ENCODE measurements at regions not wholly inside any gene's neighbourhood (a gene's known extent, or its start where the extent isn't known, plus 50 kb on each side); places are given as distances from the start of the nearest gene placed in this dataset.

DNA sequence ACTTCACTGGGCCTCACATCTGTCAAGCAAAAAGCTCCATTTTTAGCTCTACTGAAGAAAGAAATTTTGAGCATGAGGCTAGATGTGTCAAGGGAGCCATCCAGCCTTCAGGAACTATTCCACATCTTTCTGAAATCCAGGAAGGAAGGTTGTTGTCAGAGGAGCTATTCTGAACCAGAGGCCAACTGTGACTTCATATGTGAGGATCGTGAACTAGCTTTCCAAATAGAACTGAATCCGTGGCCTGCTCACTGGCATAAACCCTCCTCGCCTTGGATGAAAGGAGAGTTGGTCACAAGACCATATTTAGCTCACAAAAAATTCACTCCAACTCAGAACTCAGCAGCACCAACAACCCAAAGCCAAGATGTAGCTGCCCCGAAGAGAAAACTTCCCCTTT is 195.8 kb downstream of the FOXO1 start:
- no peak overlapping the region for H3K4me3 Mint-ChIP-seq
- Histone ChIP-seq H3K36me3 (no peaks in the 10 kb centered on the region), H3K4me1 (no peaks in the 10 kb centered on the region), H3K9ac (no peak overlapping the region), H3K4me3 (no peak overlapping the region), H4K20me1 (ENCODE audit: low read depth) (no peaks in the 10 kb centered on the region), H2AFZ (replicated peaks) (no peak overlapping the region), H3K27me3 (no peaks in the 10 kb centered on the region), H3K27ac (no peak overlapping the region), H3K9me3 (ENCODE audit: low read depth) (no peaks in the 10 kb centered on the region), H3K4me2 (no peak overlapping the region), H3F3A (ENCODE audit: low read depth) (no peaks in the 10 kb centered on the region), H3K79me2 (ENCODE audit: low read depth) (no peaks in the 10 kb centered on the region)
- H3K36me3 Mint-ChIP-seq, result no peaks in the 10 kb centered on the region
- no peaks in the 10 kb centered on the region for H3K4me1 Mint-ChIP-seq
- no peak for TF ChIP-seq EZH2 (IDR thresholded peaks at IDR 0.05)
- H3K27me3 Mint-ChIP-seq (ENCODE audit: insufficient read depth, low read depth), result peaks cover 3% of the 10 kb centered on the region
- no peak overlapping the region for H3K27ac Mint-ChIP-seq
- peaks cover 11% of the 10 kb centered on the region for H3K9me3 Mint-ChIP-seq
- no peak for DNase-seq (ENCODE audit: low spot score)

DNA sequence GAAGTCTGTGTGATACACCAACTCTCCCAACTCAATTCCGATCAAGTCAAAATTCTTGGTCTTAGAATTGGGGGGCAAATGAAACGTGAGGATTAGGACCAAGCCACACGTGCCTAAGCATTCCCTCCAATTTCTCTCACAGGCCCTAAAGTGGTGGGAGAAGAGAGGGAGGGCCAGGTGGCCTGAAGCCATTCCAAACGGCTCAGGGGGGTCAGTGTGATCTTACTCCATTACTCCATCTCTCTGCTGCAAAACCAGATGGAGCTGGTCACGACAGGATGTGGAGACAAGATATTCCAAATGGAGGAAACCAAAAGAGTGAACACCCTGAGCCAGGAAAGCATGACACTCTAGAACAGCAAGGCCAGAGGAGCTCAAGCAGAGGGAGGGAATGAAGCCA is 195.4 kb downstream of the FOXO1 start:
- H3K9ac ChIP-seq, result no peak overlapping the region
- H3K36me3 Mint-ChIP-seq, result no peaks in the 10 kb centered on the region

DNA sequence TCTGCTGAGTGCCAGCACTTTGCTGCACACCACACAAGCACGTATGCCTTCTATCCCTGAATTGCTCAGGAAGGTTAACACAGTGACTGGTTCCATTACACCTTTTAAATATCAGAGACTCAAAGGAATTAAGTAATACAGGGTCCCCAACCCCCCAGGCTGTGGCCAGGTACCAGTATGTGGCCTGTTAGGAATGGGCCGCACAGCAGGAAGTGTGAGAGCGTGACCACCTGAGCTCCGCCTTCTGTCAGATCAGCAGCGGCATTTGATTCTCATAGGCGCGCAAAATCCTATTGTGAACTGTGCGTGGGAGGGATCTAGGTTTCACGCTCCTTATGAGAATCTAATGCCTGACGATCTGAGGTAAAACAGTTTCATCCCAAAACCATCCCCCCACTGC is 194.5 kb downstream of the FOXO1 start:
- Histone ChIP-seq H3F3A (ENCODE audit: low read depth) (no peaks in the 10 kb centered on the region), H3K9me3 (ENCODE audit: low read depth) (no peaks in the 10 kb centered on the region), H3K27me3 (no peaks in the 10 kb centered on the region), H3K27ac (no peak overlapping the region), H3K4me3 (no peak overlapping the region), H3K36me3 (no peaks in the 10 kb centered on the region), H3K9ac (no peak overlapping the region), H3K79me2 (ENCODE audit: low read depth) (no peaks in the 10 kb centered on the region), H2AFZ (replicated peaks) (no peak overlapping the region), H3K4me2 (no peak overlapping the region), H3K4me1 (no peaks in the 10 kb centered on the region), H4K20me1 (ENCODE audit: low read depth) (no peaks in the 10 kb centered on the region)
- Mint-ChIP-seq H3K36me3 (no peaks in the 10 kb centered on the region), H3K4me1 (no peaks in the 10 kb centered on the region), H3K27me3 (ENCODE audit: insufficient read depth, low read depth) (peaks cover 3% of the 10 kb centered on the region), H3K27ac (no peak overlapping the region), H3K4me3 (no peak overlapping the region), H3K9me3 (peaks cover 7% of the 10 kb centered on the region)
- no peak for DNase-seq (ENCODE audit: low spot score)
- TF ChIP-seq EZH2phosphoT487 (IDR thresholded peaks at IDR 0.05) (no peak), EZH2 (IDR thresholded peaks at IDR 0.05) (no peak)
- TF ChIP-seq, protein P1, sequence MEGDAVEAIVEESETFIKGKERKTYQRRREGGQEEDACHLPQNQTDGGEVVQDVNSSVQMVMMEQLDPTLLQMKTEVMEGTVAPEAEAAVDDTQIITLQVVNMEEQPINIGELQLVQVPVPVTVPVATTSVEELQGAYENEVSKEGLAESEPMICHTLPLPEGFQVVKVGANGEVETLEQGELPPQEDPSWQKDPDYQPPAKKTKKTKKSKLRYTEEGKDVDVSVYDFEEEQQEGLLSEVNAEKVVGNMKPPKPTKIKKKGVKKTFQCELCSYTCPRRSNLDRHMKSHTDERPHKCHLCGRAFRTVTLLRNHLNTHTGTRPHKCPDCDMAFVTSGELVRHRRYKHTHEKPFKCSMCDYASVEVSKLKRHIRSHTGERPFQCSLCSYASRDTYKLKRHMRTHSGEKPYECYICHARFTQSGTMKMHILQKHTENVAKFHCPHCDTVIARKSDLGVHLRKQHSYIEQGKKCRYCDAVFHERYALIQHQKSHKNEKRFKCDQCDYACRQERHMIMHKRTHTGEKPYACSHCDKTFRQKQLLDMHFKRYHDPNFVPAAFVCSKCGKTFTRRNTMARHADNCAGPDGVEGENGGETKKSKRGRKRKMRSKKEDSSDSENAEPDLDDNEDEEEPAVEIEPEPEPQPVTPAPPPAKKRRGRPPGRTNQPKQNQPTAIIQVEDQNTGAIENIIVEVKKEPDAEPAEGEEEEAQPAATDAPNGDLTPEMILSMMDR (IDR thresholded peaks at IDR 0.05), result no peak

More for the DNA sequence above, 195.4 kb downstream of the FOXO1 start:
- Histone ChIP-seq H3K79me2 (ENCODE audit: low read depth) (no peaks in the 10 kb centered on the region), H3K4me3 (no peak overlapping the region), H4K20me1 (ENCODE audit: low read depth) (no peaks in the 10 kb centered on the region), H3K4me1 (no peaks in the 10 kb centered on the region), H3K36me3 (no peaks in the 10 kb centered on the region), H3K27me3 (no peaks in the 10 kb centered on the region), H2AFZ (replicated peaks) (no peak overlapping the region), H3K27ac (no peak overlapping the region), H3K9me3 (ENCODE audit: low read depth) (no peaks in the 10 kb centered on the region), H3F3A (ENCODE audit: low read depth) (no peaks in the 10 kb centered on the region), H3K4me2 (no peak overlapping the region)
- TF ChIP-seq EZH2 (IDR thresholded peaks at IDR 0.05) (no peak), EZH2phosphoT487 (IDR thresholded peaks at IDR 0.05) (no peak)
- TF ChIP-seq, protein P1 (IDR thresholded peaks at IDR 0.05), result no peak
- H3K27ac Mint-ChIP-seq, result no peak overlapping the region
- no peak overlapping the region for H3K4me3 Mint-ChIP-seq
- no peak for DNase-seq (ENCODE audit: low spot score)
- H3K27me3 Mint-ChIP-seq (ENCODE audit: insufficient read depth, low read depth), result peaks cover 3% of the 10 kb centered on the region
- peaks cover 7% of the 10 kb centered on the region for H3K9me3 Mint-ChIP-seq
- H3K4me1 Mint-ChIP-seq, result no peaks in the 10 kb centered on the region

DNA sequence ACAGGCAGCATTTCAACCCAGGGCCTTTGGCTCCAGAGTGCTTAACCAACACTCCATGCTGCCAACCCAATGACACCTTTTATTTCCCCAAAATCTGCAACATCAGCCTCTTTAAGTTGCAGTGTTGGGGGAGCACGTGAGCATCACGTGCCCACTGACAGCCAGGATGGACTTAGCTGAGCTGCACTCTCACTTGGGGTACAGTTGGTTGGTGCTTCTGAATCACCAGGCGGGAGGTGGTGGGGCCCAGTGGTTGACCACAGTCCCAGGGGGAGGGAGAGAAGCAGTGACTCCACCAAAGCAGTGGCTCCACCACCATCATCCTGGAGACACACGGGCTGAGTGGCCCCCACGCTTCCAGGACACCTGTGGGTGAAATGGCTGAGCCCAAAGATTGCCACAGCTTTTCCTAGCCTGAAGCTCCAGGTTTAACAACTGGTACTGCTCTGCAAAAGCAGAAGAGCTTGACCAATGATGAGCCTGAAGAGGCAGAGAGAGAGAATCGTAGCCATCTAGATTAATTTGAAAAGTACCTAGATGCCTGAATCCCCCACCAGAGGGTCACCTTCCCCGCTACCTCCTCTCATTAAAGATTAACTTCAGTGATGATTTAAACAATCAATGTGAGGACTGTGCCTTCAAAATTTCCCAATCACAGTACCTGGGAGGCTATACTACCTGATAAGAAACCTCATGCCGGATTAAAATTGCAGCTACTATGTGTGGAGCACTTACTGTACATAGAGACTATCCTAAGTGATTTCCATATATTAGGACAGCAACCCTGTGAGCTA is 193.8 kb downstream of the FOXO1 start:
- Mint-ChIP-seq H3K4me1 (peaks cover 5% of the 10 kb centered on the region), H3K27me3 (ENCODE audit: insufficient read depth, low read depth) (peaks cover 5% of the 10 kb centered on the region), H3K36me3 (no peaks in the 10 kb centered on the region), H3K27ac (no peak overlapping the region), H3K4me3 (no peak overlapping the region), H3K9me3 (peaks cover 7% of the 10 kb centered on the region)
- no peak for DNase-seq (ENCODE audit: low spot score)
- Histone ChIP-seq H3K9me3 (ENCODE audit: low read depth) (no peaks in the 10 kb centered on the region), H3K79me2 (ENCODE audit: low read depth) (no peaks in the 10 kb centered on the region), H4K20me1 (ENCODE audit: low read depth) (no peaks in the 10 kb centered on the region), H2AFZ (replicated peaks) (no peak overlapping the region), H3F3A (ENCODE audit: low read depth) (no peaks in the 10 kb centered on the region), H3K4me1 (peaks cover under 1% of the 10 kb centered on the region), H3K9ac (no peak overlapping the region), H3K36me3 (no peaks in the 10 kb centered on the region), H3K27me3 (no peaks in the 10 kb centered on the region), H3K27ac (no peak overlapping the region), H3K4me3 (no peak overlapping the region), H3K4me2 (no peak overlapping the region)
- TF ChIP-seq EZH2phosphoT487 (IDR thresholded peaks at IDR 0.05) (no peak), EZH2 (IDR thresholded peaks at IDR 0.05) (no peak)
- TF ChIP-seq, protein P1 (IDR thresholded peaks at IDR 0.05), result no peak
